ENCODE measurements at regions not wholly inside any gene's neighbourhood (a gene's known extent, or its start where the extent isn't known, plus 50 kb on each side); places are given as distances from the start of the nearest gene placed in this dataset.

DNA sequence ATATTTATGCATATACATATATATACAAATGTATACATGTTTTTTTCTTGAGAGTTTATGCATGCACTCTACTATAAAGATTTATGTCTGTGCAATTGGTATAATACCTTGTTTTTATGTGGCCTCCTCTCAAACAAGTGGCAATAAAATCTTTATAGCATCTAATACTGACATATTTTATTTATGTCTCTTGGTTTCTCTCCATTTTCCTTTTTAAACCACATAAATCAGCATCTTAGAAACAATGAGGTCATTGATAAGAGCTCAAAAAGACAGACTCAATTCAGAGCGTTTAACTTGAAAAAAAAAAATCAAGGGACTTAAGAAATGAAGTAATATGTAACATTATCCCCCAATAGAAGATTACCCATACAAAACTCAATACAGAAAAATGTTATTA lies 1442.2 kb upstream of the ALCAM start:
- no peak for TF ChIP-seq SUZ12 (IDR thresholded peaks at IDR 0.05)
- peak; percentile 97 for TF ChIP-seq ZNF384 (IDR thresholded peaks at IDR 0.05)

All from HEK293T (cell line).